GM21528 (cell line): ENCODE measurements at regions not wholly inside any gene's neighbourhood (a gene's known extent, or its start where the extent isn't known, plus 50 kb on each side); places are given as distances from the start of the nearest gene placed in this dataset.
"Not testable (repeated sequence)": the region's sequence is repeated elsewhere in the genome, so short reads cannot be mapped to it uniquely, and the experiment has no call there.

Experiments used
- ATAC-seq: cut with Tn5 transposase; IDR thresholded peaks from one replicate; pipeline ENCODE4 v1.9.1; 2021; ENCODE audit warnings: mild to moderate bottlenecking, moderate library complexity; ENCODE audit not compliant: unreplicated experiment, low FRiP score

DNA sequence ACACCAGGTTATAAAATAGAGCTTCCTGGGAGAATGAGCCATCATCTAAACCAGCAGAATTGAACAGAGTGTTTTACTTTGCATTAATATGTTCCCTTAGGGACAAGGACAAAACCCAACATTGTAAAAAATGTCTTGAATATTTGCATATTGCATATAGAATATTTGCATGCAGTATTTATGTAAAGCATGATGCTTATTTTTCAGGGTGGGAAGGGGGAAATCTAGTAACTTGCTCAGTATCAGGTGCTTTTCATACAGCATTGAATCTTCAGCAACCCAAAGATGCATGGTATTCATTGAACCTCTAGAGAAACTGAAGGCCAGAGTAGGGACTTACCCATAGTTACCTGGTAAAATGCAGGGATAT is 409.2 kb upstream of the ZMIZ1 start:
- no peak for ATAC-seq

DNA sequence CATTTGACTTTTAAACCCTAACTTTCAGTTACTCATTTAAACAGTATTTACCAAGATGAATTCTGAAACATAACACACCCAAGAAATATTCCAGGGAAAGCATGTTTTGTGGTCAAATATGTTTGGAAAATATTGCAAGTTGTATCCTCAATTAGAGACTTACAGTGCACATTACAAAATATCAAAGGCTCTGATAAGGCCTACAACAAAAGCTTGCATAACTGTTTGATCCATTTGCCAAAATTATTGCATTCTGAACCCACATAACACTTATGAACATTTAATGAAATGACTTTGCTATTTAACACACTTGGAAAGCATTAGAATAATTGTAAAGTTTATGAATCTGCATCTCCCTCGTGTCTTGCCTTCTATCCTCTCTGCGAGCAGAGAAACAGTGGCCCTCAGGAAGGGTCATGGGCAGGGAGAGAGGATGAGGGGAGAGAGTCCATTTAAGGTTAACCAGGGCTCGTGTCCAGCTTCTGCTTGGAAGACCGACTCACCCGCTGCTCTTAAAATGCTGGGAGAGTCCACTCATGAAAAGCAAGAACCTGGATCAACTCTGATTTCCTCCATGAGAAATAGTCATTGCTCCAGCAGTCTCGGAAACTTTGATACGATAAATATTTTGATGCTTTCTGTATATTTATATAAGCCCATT is 408.2 kb upstream of the ZMIZ1 start:
- ATAC-seq: no peak

DNA sequence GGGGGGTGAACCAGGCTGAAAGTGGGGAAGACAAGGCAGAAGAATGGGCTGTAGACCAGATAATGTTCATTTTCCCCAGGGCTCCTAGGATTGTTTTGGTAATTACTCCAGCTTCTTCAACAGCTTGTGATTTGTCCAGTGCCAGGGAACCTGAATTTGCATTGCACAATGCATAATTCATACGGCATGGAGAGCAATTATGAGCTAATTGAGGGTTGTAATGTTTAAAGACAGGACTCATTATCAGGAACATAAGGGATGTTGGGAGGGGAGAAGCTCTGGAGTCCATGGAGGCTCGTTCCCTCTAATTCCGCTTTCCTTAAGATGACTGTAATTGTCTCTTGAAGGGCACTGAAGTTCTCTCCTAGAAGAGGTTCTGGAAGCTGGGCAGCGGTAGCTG is 405.0 kb upstream of the ZMIZ1 start:
- ATAC-seq: no peak

GRCh38 chr10:78664929-78665553 is 403.7 kb upstream of the ZMIZ1 start:
- no peak for ATAC-seq

DNA sequence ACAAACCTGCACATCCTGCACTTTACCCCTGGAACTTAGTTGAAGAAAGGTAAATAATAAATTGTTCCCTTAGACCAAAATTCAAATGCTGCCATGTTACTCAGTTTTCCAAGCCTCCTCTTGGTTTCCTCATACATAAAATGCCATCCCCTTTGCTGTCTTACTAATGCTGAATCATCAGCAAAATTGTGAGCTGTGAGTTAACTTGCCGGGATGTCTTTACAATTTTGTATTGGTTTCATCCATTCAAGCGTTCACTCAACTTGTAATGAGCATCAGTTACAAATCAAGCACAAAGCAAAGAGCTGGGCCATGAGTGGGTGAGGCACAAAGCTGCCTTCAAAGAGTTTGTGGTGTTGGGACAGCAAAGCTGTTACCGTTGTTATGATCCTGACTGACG is 395.8 kb upstream of the ZMIZ1 start:
- no peak for ATAC-seq

- ATAC-seq: not testable (repeated sequence)
Observed at GRCh38 chr10:78681141-78681540, 387.6 kb upstream of the ZMIZ1 start.

DNA sequence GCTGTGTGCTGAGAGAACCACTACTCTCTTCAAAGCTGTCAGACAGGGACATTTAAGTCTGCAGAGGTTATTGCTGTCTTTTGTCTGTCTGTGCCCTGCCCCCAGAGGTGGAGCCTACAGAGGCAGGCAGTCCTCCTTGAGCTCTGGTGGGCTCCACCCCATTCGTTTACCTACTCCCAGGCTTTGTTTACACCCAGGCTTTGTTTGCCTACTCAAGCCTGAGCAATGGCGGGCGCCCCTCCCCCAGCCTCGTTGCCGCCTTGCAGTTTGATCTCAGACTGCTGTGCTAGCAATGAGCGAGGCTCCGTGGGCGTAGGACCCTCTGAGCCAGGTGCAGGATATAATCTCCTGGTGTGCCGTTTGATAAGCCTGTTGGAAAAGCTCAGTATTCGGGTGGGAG is 386.8 kb upstream of the ZMIZ1 start:
- ATAC-seq: not testable (repeated sequence)

DNA sequence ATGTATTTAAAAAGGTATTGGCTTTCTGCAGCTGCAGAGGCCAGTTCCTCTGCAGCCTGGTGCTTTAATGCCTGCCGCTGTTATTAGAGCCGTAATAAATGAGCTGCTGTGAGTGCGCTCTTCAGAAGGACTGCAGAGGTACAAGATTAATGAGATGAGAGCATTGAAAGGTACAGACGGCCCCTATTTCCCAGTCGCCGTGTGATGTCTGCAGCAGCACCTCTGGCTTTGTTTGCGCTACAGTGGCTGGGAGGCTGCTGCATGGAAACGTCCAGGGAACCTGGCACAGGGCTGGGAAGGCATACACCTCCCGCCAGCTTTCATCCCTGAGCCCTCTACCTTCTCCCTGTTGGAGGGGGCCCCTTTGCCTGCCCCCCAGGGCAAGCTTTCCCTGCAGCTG is 383.8 kb upstream of the ZMIZ1 start:
- ATAC-seq: no peak

GRCh38 chr10:78685466-78686103 is 383.2 kb upstream of the ZMIZ1 start:
- ATAC-seq: no peak

DNA sequence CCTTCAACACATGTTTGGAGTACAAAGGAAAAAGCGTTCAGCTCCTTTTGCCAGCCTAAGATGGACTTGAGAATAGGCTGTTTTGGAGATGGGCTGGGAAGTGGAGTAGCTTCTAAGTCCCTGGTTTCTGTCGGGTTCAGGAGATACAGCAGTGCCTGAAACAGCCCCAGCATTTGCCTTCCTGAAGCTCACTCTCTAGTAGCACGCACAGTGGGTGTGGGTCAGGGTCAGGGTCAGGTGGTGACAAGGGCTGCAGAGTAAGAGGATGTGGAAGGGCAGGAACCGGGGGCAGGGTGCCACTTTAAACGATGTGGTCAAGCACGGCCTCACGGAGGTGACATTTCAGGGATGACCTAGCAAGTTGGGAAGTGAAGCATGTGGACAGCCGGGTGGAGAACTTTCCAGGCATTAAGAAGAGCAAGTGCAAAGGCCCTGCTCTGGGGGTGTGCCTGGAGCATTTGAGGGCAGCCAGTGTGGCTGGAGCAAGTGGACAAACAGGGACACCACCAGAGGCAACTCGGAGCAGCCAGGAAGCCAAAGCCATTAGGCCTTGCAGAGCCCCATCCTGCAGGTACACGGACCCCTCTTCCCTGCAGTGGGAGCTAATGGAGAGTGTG is 382.2 kb upstream of the ZMIZ1 start:
- ATAC-seq: no peak

DNA sequence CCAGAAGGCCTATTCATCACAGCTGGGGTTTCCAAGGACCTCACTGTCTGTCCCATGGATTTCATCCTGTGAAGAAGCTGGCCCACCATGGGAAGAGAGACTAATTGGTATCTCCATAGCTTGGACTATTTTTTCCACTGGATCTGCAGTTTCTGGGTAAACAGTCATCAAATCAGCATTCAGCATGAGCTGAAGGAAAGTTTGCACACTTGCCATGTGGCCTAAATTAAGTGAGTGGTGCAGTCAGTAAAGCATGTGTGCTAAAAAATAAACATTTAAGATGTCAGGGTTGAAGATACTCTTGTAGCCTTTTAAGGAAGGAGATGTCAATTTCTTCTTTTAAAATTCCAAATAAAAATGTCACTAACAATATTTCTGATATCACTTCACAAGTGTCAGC is 381.1 kb upstream of the ZMIZ1 start:
- no peak for ATAC-seq

DNA sequence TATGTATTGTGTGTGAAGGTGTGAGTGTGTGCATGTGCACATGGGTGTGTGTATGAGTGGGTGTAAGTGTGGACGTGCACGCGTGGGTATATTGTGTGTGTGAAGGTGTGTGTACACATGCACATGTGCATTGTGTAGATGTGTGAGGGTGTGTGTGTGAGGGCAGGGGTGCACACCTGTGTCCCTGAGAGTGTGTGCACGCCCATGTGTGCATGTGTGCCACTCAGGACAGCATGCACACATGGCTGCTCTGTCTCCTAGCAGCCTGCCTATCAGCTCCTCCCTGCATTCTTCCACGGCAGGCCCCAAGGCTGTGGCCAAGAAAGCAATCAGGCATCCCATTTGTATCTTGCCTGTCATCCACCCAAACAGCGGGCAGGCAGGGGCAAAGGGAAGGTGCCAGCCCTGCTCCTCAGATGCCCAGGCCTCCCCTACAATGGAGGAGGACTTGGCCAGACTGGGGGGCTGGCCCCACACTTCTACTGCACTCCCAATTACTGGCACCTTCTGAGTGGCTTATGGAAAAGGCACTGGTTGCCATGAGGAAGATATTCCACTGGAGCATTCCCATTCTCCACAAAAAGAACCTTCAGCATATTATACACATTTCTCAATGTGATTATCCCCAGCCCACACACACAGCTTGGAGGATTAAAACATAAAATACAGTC is 380.4 kb upstream of the ZMIZ1 start:
- no peak for ATAC-seq

DNA sequence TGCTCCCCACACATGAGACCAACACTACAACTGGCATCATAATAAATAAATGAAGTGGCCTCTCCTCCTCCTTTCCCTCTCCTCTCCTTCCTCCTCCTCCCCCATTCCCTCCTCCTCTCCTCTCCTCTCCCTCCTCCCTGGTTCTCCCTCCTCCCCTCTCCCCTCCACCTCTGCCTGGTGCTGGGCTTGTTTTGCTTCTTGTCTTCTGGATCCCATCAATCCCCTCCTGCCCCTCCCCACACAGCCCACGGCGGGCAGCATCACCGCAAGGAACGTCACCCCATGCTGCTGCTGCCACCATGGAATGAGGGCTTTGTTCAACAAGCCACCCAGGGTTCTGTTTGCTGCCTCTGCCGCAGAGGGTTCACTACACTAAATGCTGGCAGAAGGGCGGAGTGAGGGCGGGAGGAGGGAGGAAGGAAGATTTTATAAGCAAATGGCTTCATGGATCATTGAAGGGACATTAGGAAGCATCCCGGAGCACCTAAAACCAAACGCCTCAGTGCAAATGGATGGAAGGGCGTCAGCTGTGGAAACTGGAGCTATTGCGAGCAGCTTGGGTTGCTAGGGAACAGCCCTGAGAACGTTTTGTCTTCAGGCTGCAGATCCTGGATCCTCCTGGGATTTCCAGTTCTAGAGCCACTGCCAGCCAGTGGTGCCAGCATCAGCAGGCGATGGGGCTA is 379.7 kb upstream of the ZMIZ1 start:
- ATAC-seq: no peak

- no peak for ATAC-seq
Observed at GRCh38 chr10:78689584-78689935, 379.2 kb upstream of the ZMIZ1 start.

DNA sequence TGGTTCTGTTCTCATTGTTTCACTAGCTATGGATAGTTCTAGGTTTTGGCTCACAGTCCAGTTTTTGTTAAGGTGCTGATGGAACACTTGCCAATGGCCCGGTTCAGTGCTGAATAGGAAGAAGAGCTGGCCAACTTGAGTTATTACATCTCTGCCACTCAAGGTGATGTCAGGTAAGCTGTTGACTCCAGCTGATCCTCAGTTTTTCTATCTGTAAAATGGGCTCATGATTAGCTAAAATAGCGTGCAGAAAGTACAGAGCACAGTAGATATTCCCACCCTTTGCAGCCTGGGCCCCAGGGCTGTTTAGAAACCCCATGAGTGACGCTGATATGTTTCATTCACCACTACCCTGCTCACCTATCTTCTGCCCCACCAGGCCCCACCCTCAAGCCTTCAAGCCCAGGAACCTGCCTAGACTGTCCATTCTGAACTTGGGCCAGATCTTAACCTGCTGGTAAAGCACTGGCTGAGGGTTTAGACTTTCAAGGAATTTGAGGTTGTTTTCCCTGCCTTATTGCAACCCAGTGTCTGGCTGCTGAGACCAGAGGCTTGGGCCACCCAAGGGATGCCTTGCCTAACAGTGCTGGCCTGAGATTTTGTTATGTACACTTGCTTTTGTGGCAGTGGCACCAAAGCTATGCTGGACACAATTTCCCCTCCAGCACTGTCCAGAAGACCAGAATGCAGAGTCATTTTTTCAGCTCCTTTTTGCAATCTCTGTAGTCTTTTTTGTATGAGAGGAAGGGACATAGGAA is 378.2 kb upstream of the ZMIZ1 start:
- ATAC-seq: no peak

DNA sequence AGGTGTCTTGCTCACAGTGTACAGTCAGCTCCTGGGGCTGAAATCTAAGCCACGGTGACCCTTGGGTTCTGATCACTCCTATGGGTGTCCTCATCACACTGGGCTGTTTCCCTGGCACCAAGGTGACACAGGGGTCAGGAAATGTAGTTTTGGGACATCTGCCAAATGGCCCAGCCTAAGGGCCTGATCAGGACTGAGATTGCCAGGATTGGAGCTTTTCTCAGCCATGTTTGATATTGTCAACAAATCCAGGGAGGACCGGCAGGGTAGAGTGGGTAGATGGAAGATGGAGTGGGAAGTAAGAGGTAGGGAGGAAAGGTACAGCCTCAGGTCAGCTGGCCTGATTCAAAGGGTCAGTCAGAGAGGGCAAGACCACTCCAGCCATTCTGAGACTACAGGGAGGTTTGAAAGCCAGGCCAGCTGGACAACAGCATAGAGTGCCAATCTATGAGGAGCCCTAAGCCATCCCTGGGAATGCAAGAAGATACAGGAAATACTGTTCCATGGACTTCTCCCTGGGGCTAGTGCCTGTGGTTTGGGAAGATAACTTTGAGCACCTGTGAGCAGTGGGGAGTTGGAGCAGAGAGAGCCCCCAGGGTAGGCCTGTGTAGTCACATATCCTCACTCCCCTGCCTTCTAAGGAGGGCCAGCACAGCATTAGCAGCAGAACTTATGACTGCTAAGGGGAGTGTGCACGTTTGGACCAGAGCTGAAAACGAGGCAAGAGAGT is 377.3 kb upstream of the ZMIZ1 start:
- ATAC-seq: no peak

- no peak for ATAC-seq
Observed at GRCh38 chr10:78692071-78692470, 376.7 kb upstream of the ZMIZ1 start.

- no peak for ATAC-seq
Observed at GRCh38 chr10:78695846-78696245, 372.9 kb upstream of the ZMIZ1 start.

GRCh38 chr10:78696791-78697395 is 371.9 kb upstream of the ZMIZ1 start:
- no peak for ATAC-seq
